HCT116 (cell line): ENCODE measurements at regions not wholly inside any gene's neighbourhood (a gene's known extent, or its start where the extent isn't known, plus 50 kb on each side); places are given as distances from the start of the nearest gene placed in this dataset.

Experiments
- ATAC-seq: fragments of 200-7000 bp; cut with Tn5 transposase; 2 replicates; pipeline ENCODE4 v1.9.1; 2020; ENCODE audit warnings: mild to moderate bottlenecking, moderate library complexity
- BruUV-seq: library from RNA; stranded (reverse); fragments of 400-500 nt; replicated peaks from 2 replicates; lab custom pipeline; 2021; lab: Mats Ljungman, UMichigan
- CTCF ChIA-PET: fragments of 300-600 bp; sonication (Branson Sonifier 250); formaldehyde crosslinking; loops from one replicate; lab custom pipeline; 2021; ENCODE audit warnings: antibody characterized with exemption; lab: Charles Lee
- POLR2A ChIA-PET: fragments of 300-600, 350-600 bp; sonication (Branson Sonifier 250); formaldehyde crosslinking; loops from one replicate; lab custom pipeline; 2021; ENCODE audit warnings: antibody characterized with exemption; lab: Charles Lee
- RAD21 ChIA-PET, 2 experiments: fragments of 300-600 bp; sonication (Branson Sonifier 250); formaldehyde crosslinking; loops; one replicate each; lab custom pipeline; 2023; ENCODE audit warnings: low total read pairs in 2 of 2; ENCODE audit not compliant: uncharacterized antibody in 2 of 2, unreplicated experiment in 2 of 2, low non-redundant PET in 1 of 2; lab: Charles Lee
- DNase-seq: peaks from one replicate; pipeline ENCODE4 v3.0.0-alpha.2; 2010; ENCODE audit warnings: low read depth, low spot score
- H2AFZ ChIP-seq: fragments of 200-600 bp; shearing (Covaris generic), sonication (generic); 2 replicates; pipeline ENCODE4 v1.6.1; 2017; ENCODE audit warnings: low read depth, mixed run types, mixed read lengths, antibody characterized with exemption, low read length; ENCODE audit not compliant: poor library complexity, severe bottlenecking
- H3K27ac ChIP-seq: 2 replicates; pipeline ENCODE4 v1.5.1; 2012; ENCODE audit warnings: low read depth, low read length
- H3K27me3 ChIP-seq: fragments of 200-600 bp; sonication (generic); 2 replicates; pipeline ENCODE4 v1.6.1; 2016; ENCODE audit warnings: mixed run types, low read length, mixed read lengths; ENCODE audit not compliant: insufficient read depth
- H3K36me3 ChIP-seq, 2 experiments: fragments of 200-500 bp in 1 of 2; fragments of 200-600 bp in 1 of 2; sonication (Bioruptor generic) in 1 of 2; sonication (generic) in 1 of 2; 2 replicates each; pipeline versions ENCODE4 v1.5.1 to v1.6.1; 2014 to 2016; ENCODE audit warnings: low read length in 2 of 2, inconsistent platforms in 1 of 2, mixed read lengths in 1 of 2, mixed run types in 1 of 2; ENCODE audit not compliant: insufficient read depth in 2 of 2, control insufficient read depth in 1 of 2
- H3K4me1 ChIP-seq, 2 experiments: fragments of 200-600 bp in 1 of 2; sonication (generic) in 1 of 2; 2 replicates each; pipeline versions ENCODE4 v1.5.1 to v1.6.1; 2012 to 2017; ENCODE audit warnings: low read length in 2 of 2, inconsistent platforms in 1 of 2, mild to moderate bottlenecking in 1 of 2, mixed read lengths in 1 of 2, mixed run types in 1 of 2, moderate library complexity in 1 of 2; ENCODE audit not compliant: insufficient read depth in 2 of 2, control insufficient read depth in 1 of 2
- H3K4me2 ChIP-seq: fragments of 200-600 bp; sonication (generic); 2 replicates; pipeline ENCODE4 v1.6.1; 2017; ENCODE audit warnings: mixed run types, low read length, mixed read lengths
- H3K4me3 ChIP-seq, 2 experiments: fragments of 200-600 bp in 1 of 2; sonication (generic) in 1 of 2; replicated peaks in 1 of 2; 2 replicates each; pipeline ENCODE4 v1.5.1; 2011 to 2016; ENCODE audit warnings: low read length in 2 of 2, control low read depth in 1 of 2, low read depth in 1 of 2, mild to moderate bottlenecking in 1 of 2, mixed read lengths in 1 of 2, mixed run types in 1 of 2
- H3K79me2 ChIP-seq: fragments of 200-600 bp; sonication (generic); 2 replicates; pipeline ENCODE4 v1.6.1; 2017; ENCODE audit warnings: mild to moderate bottlenecking, mixed run types, low read length, moderate library complexity, mixed read lengths; ENCODE audit not compliant: insufficient read depth
- H3K9ac ChIP-seq: fragments of 200-600 bp; sonication (generic); 2 replicates; pipeline ENCODE4 v1.6.1; 2016; ENCODE audit warnings: low read length, mixed read lengths
- H3K9me2 ChIP-seq: fragments of 200-600 bp; sonication (generic), shearing (Covaris generic); 2 replicates; pipeline ENCODE4 v1.6.1; 2017; ENCODE audit warnings: mixed run types, mild to moderate bottlenecking, moderate library complexity; ENCODE audit not compliant: insufficient read depth
- H3K9me3 ChIP-seq, 2 experiments: fragments of 200-500 bp in 1 of 2; fragments of 200-600 bp in 1 of 2; sonication (Bioruptor generic) in 1 of 2; sonication (generic) in 1 of 2; 2 replicates each; pipeline ENCODE4 v1.6.1; 2014 to 2017; ENCODE audit warnings: low read length in 2 of 2, mixed read lengths in 2 of 2, inconsistent platforms in 1 of 2, low read depth in 1 of 2, mild to moderate bottlenecking in 1 of 2, mixed run types in 1 of 2, moderate library complexity in 1 of 2; ENCODE audit not compliant: control insufficient read depth in 1 of 2, insufficient read depth in 1 of 2
- H4K20me1 ChIP-seq: fragments of 200-600 bp; sonication (generic), shearing (Covaris generic); 2 replicates; pipeline ENCODE4 v1.6.1; 2017; ENCODE audit warnings: mixed run types, mild to moderate bottlenecking, moderate library complexity; ENCODE audit not compliant: insufficient read depth
- CBX3 ChIP-seq: IDR thresholded peaks from 2 replicates; pipeline ENCODE4 v1.6.1; 2012; ENCODE audit warnings: low read depth
- CTCF ChIP-seq, 3 experiments: fragments of 200-600 bp in 1 of 3; sonication (generic) in 1 of 3; IDR thresholded peaks in 2 of 3; conservative IDR thresholded peaks in 1 of 3; 2 replicates each; pipeline ENCODE4 v1.5.1; 2012 to 2017; ENCODE audit warnings: low read depth in 2 of 3, low read length in 2 of 3, antibody characterized with exemption in 1 of 3, borderline replicate concordance in 1 of 3, control low read depth in 1 of 3, mild to moderate bottlenecking in 1 of 3, mixed read lengths in 1 of 3, mixed run types in 1 of 3, moderate library complexity in 1 of 3; ENCODE audit not compliant: insufficient read depth in 1 of 3
- ELF1 ChIP-seq: IDR thresholded peaks from 2 replicates; pipeline ENCODE4 v1.6.1; 2012; ENCODE audit warnings: low read depth, borderline replicate concordance
- EZH2 ChIP-seq: fragments of 200-600 bp; sonication (generic); IDR thresholded peaks from 2 replicates; pipeline ENCODE4 v1.6.1; 2017; ENCODE audit warnings: antibody characterized with exemption, mixed run types
- FOSL1 ChIP-seq: IDR thresholded peaks from 2 replicates; pipeline ENCODE4 v1.6.1; 2012; ENCODE audit warnings: low read depth
- JUND ChIP-seq: IDR thresholded peaks from 2 replicates; pipeline ENCODE4 v1.6.1; 2012
- POLR2A ChIP-seq: IDR thresholded peaks from 2 replicates; pipeline ENCODE4 v1.7.0; 2011; ENCODE audit warnings: borderline replicate concordance; ENCODE audit not compliant: insufficient read depth, insufficient read length; ENCODE audit errors: extremely low read depth
- POLR2AphosphoS5 ChIP-seq: IDR thresholded peaks from 2 replicates; pipeline ENCODE4 v1.6.1; 2011; ENCODE audit warnings: mild to moderate bottlenecking, low read depth, low read length, moderate library complexity
- RAD21 ChIP-seq: IDR thresholded peaks from 2 replicates; pipeline ENCODE4 v1.6.1; 2012; ENCODE audit warnings: low read depth, mild to moderate bottlenecking
- SP1 ChIP-seq: IDR thresholded peaks from 2 replicates; pipeline ENCODE4 v1.6.1; 2012; ENCODE audit warnings: low read depth
- TCF7L2 ChIP-seq: IDR thresholded peaks from 2 replicates; pipeline ENCODE4 v1.7.0; 2011; ENCODE audit warnings: borderline replicate concordance, inconsistent platforms; ENCODE audit not compliant: insufficient read depth, insufficient read length; ENCODE audit errors: extremely low read depth
- ZFX ChIP-seq: fragments of 450-650 bp; IDR thresholded peaks from 2 replicates; pipeline ENCODE4 v1.6.1; 2017
- ZNF274 ChIP-seq: fragments of 200-500 bp; sonication (Bioruptor generic); IDR thresholded peaks from 2 replicates; pipeline ENCODE4 v1.6.1; 2014; ENCODE audit warnings: mild to moderate bottlenecking, low read depth, low read length, inconsistent platforms
- intact Hi-C: fragments of 100-400 bp; cut with micrococcal nuclease; formaldehyde crosslinking; loops from 2 replicates; pipeline ENCODE4 v1.10.0; 2022
- TF ChIP-seq, protein P1 (sequence below): IDR thresholded peaks from 2 replicates; pipeline ENCODE4 v1.6.1; 2012
- TF ChIP-seq, protein P2 (sequence below): IDR thresholded peaks from 2 replicates; pipeline ENCODE4 v1.6.1; 2012
- TF ChIP-seq, protein P3 (sequence below): IDR thresholded peaks from 2 replicates; pipeline ENCODE4 v1.6.1; 2011; ENCODE audit warnings: mild to moderate bottlenecking, low read length, moderate library complexity; ENCODE audit not compliant: insufficient replicate concordance; ENCODE audit errors: extremely low read depth

DNA sequence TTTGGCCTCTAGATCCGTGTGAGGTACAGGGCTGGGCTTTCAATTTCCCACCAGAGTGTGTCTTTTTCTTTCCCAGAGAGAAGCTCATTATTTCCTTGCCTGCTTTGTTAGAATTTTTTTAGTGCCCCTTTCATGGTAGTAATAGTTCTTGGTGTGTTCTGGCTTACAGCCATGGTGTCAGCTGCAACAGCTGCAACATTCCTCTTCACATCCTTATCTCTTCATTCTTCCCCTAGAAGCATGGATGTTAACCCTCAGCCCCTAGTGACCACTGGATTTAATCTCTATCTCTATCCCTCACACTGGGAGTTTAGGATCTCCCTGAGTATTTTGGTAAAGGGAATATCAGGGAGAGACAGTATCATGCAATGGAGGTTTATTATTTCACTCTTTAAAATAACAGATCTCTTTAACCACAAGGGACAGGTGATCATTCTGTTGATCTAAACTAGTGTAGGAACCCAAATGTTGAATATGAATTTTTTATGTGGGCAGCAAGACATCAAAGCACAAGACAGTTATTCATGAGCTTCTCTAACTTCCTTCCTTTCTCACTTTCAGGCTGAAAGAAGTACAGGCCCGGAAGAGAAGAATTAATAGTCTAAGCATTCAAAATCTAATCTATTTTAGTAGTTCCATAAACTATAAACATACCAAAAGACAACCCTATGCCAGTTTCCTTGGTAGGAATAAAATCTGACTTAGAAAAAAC lies 160.2 kb downstream of the FAM170A start:
- Histone ChIP-seq H3K9me3 (no peaks in the 10 kb centered on the region), H4K20me1 (no peaks in the 10 kb centered on the region), H3K4me1 (no peaks in the 10 kb centered on the region), H3K27ac (no peak overlapping the region), H3K27me3 (no peaks in the 10 kb centered on the region), H3K79me2 (no peaks in the 10 kb centered on the region), H3K36me3 (no peaks in the 10 kb centered on the region), H3K9ac (no peak overlapping the region), H3K4me2 (no peak overlapping the region), H3K4me3 (no peak overlapping the region), H2AFZ (no peak overlapping the region), H3K9me2 (no peaks in the 10 kb centered on the region)
- TF ChIP-seq FOSL1 = no peak
- no peak for TF ChIP-seq POLR2AphosphoS5
- TF ChIP-seq, protein P1, sequence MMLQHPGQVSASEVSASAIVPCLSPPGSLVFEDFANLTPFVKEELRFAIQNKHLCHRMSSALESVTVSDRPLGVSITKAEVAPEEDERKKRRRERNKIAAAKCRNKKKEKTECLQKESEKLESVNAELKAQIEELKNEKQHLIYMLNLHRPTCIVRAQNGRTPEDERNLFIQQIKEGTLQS = no peak
- no peak for TF ChIP-seq EZH2
- TF ChIP-seq CBX3 = no peak
- no peak for TF ChIP-seq TCF7L2
- no peak for TF ChIP-seq ELF1
- TF ChIP-seq, protein P2, sequence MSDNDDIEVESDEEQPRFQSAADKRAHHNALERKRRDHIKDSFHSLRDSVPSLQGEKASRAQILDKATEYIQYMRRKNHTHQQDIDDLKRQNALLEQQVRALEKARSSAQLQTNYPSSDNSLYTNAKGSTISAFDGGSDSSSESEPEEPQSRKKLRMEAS = no peak
- no peak for TF ChIP-seq POLR2A
- TF ChIP-seq RAD21 = no peak
- TF ChIP-seq ZNF274 = no peak
- no peak for TF ChIP-seq ZFX
- no peak for TF ChIP-seq JUND
- TF ChIP-seq, protein P3, sequence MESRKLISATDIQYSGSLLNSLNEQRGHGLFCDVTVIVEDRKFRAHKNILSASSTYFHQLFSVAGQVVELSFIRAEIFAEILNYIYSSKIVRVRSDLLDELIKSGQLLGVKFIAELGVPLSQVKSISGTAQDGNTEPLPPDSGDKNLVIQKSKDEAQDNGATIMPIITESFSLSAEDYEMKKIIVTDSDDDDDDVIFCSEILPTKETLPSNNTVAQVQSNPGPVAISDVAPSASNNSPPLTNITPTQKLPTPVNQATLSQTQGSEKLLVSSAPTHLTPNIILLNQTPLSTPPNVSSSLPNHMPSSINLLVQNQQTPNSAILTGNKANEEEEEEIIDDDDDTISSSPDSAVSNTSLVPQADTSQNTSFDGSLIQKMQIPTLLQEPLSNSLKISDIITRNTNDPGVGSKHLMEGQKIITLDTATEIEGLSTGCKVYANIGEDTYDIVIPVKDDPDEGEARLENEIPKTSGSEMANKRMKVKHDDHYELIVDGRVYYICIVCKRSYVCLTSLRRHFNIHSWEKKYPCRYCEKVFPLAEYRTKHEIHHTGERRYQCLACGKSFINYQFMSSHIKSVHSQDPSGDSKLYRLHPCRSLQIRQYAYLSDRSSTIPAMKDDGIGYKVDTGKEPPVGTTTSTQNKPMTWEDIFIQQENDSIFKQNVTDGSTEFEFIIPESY = no peak
- TF ChIP-seq CTCF (IDR thresholded peaks at IDR 0.05 in 2 of 3, conservative IDR thresholded peaks at IDR 0.05 in 1 of 3; ENCODE audit: borderline replicate concordance in 1 of 3, insufficient read depth in 1 of 3, low read depth in 2 of 3, low read length in 2 of 3) = no peak
- TF ChIP-seq SP1 = no peak
- no TSS peak for BruUV-seq
- intact Hi-C loops = no loop called here
- CTCF ChIA-PET = no interaction called here
- POLR2A ChIA-PET = no interaction called here
- ATAC-seq (no peak), DNase-seq (no peak)
- RAD21 ChIA-PET = no interaction called here
